Liver (tissue), 3 donors: ENCODE measurements at regions not wholly inside any gene's neighbourhood (a gene's known extent, or its start where the extent isn't known, plus 50 kb on each side); places are given as distances from the start of the nearest gene placed in this dataset.

Source experiments
- EGR1 ChIP-seq, 2 donors: IDR thresholded peaks; 2 replicates each; pipeline ENCODE4 v1.6.1; 2016 to 2018; ENCODE audit warnings: antibody characterized with exemption in 2 of 2, low read depth in 2 of 2
- FOXA1 ChIP-seq: IDR thresholded peaks from 2 replicates; pipeline ENCODE4 v1.6.1; 2016; ENCODE audit warnings: antibody characterized with exemption
- NR2F2 ChIP-seq: IDR thresholded peaks from 2 replicates; pipeline ENCODE4 v1.6.1; 2016; ENCODE audit warnings: antibody characterized with exemption
- RAD21 ChIP-seq, 2 donors: IDR thresholded peaks; 2 replicates each; pipeline ENCODE4 v1.6.1; 2016; ENCODE audit warnings: antibody characterized with exemption in 2 of 2, mild to moderate bottlenecking in 2 of 2
- RXRA ChIP-seq, 2 donors: IDR thresholded peaks; 2 replicates each; pipeline ENCODE4 v1.6.1; 2017 to 2018; ENCODE audit warnings: antibody characterized with exemption in 2 of 2, mild to moderate bottlenecking in 1 of 2
- SP1 ChIP-seq: IDR thresholded peaks from 2 replicates; pipeline ENCODE4 v1.6.1; 2018; ENCODE audit warnings: antibody characterized with exemption, mild to moderate bottlenecking
- TAF1 ChIP-seq: conservative IDR thresholded peaks from 2 replicates; pipeline ENCODE4 v1.6.1; 2016; ENCODE audit warnings: antibody characterized with exemption, mild to moderate bottlenecking
- YY1 ChIP-seq: IDR thresholded peaks from 2 replicates; pipeline ENCODE4 v1.6.1; 2016; ENCODE audit warnings: antibody characterized with exemption, mild to moderate bottlenecking
- TF ChIP-seq, protein P1 (sequence below): IDR thresholded peaks from 2 replicates; pipeline ENCODE4 v1.6.1; 2016; ENCODE audit warnings: antibody characterized with exemption
- TF ChIP-seq, protein P2 (sequence below): fragments of 150-350 bp; IDR thresholded peaks from 2 replicates; pipeline ENCODE4 v1.5.1; 2017; ENCODE audit warnings: improper control_type of control experiment, low read depth, low read length; ENCODE audit not compliant: missing input control
- TF ChIP-seq, protein P3 (sequence below): IDR thresholded peaks from 2 replicates; pipeline ENCODE4 v1.6.1; 2016; ENCODE audit warnings: antibody characterized with exemption, mild to moderate bottlenecking
- TF ChIP-seq, protein P4 (sequence below): IDR thresholded peaks from 2 replicates; pipeline ENCODE4 v1.6.1; 2016; ENCODE audit warnings: antibody characterized with exemption
- donor health status: healthy.
- donor health status: healthy.

DNA sequence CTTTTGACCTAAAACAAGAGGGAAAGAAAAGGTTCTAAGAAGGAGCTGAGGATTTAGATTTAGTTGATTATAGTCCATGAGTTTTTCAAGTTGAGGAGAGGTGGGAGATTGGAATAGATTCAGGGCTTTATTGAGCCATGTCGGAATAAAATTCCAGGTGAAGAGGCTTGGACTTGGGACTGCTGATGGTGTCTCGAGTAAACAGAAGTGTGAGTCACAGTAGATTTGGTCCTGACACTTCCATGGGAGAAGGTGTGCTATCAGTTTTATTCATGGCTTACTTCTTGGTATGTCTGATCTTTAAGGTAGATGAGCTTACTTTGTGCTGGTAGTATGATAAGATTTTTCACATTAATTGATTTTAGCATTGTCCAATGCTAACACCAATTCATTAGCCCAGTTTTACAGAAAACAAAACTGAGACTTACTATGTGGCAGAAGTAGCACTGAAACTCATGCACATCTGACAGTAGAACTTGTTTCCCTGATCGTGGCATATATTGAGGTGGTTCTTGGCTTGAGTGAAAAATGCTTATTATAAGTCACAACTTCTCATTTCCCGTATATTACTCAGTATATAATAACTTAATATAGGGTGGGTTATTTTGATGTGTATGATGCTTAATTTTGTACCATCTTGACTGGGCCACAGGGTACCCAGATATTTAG is 172.4 kb upstream of the IGF1 start:
- TF ChIP-seq, protein P1, sequence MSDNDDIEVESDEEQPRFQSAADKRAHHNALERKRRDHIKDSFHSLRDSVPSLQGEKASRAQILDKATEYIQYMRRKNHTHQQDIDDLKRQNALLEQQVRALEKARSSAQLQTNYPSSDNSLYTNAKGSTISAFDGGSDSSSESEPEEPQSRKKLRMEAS, result no peak
- TF ChIP-seq, protein P2, sequence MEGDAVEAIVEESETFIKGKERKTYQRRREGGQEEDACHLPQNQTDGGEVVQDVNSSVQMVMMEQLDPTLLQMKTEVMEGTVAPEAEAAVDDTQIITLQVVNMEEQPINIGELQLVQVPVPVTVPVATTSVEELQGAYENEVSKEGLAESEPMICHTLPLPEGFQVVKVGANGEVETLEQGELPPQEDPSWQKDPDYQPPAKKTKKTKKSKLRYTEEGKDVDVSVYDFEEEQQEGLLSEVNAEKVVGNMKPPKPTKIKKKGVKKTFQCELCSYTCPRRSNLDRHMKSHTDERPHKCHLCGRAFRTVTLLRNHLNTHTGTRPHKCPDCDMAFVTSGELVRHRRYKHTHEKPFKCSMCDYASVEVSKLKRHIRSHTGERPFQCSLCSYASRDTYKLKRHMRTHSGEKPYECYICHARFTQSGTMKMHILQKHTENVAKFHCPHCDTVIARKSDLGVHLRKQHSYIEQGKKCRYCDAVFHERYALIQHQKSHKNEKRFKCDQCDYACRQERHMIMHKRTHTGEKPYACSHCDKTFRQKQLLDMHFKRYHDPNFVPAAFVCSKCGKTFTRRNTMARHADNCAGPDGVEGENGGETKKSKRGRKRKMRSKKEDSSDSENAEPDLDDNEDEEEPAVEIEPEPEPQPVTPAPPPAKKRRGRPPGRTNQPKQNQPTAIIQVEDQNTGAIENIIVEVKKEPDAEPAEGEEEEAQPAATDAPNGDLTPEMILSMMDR, result no peak
- TF ChIP-seq EGR1 (IDR thresholded peaks at IDR 0.05; ENCODE audit: low read depth in 2 of 2), result no peak
- TF ChIP-seq, protein P3, sequence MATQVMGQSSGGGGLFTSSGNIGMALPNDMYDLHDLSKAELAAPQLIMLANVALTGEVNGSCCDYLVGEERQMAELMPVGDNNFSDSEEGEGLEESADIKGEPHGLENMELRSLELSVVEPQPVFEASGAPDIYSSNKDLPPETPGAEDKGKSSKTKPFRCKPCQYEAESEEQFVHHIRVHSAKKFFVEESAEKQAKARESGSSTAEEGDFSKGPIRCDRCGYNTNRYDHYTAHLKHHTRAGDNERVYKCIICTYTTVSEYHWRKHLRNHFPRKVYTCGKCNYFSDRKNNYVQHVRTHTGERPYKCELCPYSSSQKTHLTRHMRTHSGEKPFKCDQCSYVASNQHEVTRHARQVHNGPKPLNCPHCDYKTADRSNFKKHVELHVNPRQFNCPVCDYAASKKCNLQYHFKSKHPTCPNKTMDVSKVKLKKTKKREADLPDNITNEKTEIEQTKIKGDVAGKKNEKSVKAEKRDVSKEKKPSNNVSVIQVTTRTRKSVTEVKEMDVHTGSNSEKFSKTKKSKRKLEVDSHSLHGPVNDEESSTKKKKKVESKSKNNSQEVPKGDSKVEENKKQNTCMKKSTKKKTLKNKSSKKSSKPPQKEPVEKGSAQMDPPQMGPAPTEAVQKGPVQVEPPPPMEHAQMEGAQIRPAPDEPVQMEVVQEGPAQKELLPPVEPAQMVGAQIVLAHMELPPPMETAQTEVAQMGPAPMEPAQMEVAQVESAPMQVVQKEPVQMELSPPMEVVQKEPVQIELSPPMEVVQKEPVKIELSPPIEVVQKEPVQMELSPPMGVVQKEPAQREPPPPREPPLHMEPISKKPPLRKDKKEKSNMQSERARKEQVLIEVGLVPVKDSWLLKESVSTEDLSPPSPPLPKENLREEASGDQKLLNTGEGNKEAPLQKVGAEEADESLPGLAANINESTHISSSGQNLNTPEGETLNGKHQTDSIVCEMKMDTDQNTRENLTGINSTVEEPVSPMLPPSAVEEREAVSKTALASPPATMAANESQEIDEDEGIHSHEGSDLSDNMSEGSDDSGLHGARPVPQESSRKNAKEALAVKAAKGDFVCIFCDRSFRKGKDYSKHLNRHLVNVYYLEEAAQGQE, result no peak
- TF ChIP-seq, protein P4, sequence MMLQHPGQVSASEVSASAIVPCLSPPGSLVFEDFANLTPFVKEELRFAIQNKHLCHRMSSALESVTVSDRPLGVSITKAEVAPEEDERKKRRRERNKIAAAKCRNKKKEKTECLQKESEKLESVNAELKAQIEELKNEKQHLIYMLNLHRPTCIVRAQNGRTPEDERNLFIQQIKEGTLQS, result no peak
- no peak for TF ChIP-seq RAD21 (IDR thresholded peaks at IDR 0.05)
- no peak for TF ChIP-seq RXRA (IDR thresholded peaks at IDR 0.05)
- TF ChIP-seq SP1, result no peak
- TF ChIP-seq TAF1, result no peak
- no peak for TF ChIP-seq NR2F2
- TF ChIP-seq FOXA1, result no peak
- no peak for TF ChIP-seq YY1
